Tibial nerve (tissue), 4 donors: ENCODE measurements at regions not wholly inside any gene's neighbourhood (a gene's known extent, or its start where the extent isn't known, plus 50 kb on each side); places are given as distances from the start of the nearest gene placed in this dataset.
A peak's percentile ranks its signal among the peaks of the same experiment; 100 is the strongest.
"Not testable (repeated sequence)": the region's sequence is repeated elsewhere in the genome, so short reads cannot be mapped to it uniquely, and the experiment has no call there.

Experiments
- DNase-seq, 2 donors: peaks; one replicate each; pipeline ENCODE4 v3.0.0-alpha.2; 2019; ENCODE audit warnings: low spot score in 2 of 2
- H3K27ac ChIP-seq, 4 donors: fragments of 200-600 bp; sonication (generic) in 3 of 4; one replicate each; pipeline ENCODE4 v1.5.1; 2017 to 2019; ENCODE audit warnings: mild to moderate bottlenecking in 1 of 4
- H3K27me3 ChIP-seq, 2 donors: fragments of 200-600 bp; sonication (generic) in 1 of 2; one replicate each; pipeline versions ENCODE4 v1.5.1 to v1.6.0; 2017 to 2019
- H3K36me3 ChIP-seq, 3 donors: fragments of 200-600 bp; sonication (generic); one replicate each; pipeline ENCODE4 v1.5.1; 2018 to 2019
- H3K4me1 ChIP-seq, 4 donors: fragments of 200-600 bp; sonication (generic) in 3 of 4; one replicate each; pipeline ENCODE4 v1.5.1; 2017 to 2019
- H3K4me3 ChIP-seq, 4 donors: fragments of 200-600 bp; sonication (generic) in 3 of 4; one replicate each; pipeline ENCODE4 v1.5.1; 2017 to 2019; ENCODE audit warnings: mild to moderate bottlenecking in 1 of 4, moderate library complexity in 1 of 4
- H3K9me3 ChIP-seq, 4 donors: fragments of 200-600 bp; sonication (generic) in 3 of 4; one replicate each; pipeline ENCODE4 v1.5.1; 2017 to 2019
- EP300 ChIP-seq, 2 donors: sonication (generic); formaldehyde crosslinking; IDR thresholded peaks; one replicate each; pipeline ENCODE4 v1.6.1; 2017; ENCODE audit warnings: antibody characterized with exemption in 2 of 2, mild to moderate bottlenecking in 1 of 2
- POLR2A ChIP-seq, 2 donors: fragments of 450-650 bp; IDR thresholded peaks; one replicate each; pipeline ENCODE4 v1.6.1; 2017; ENCODE audit warnings: antibody characterized with exemption in 2 of 2, mild to moderate bottlenecking in 2 of 2, moderate library complexity in 2 of 2
- WGBS, 2 donors: methylation state at CpG; one replicate each; pipeline ENCODE4 v1.1.5; 2018; 5-methylcytosine and 5-hydroxymethylcytosine counted together
- TF ChIP-seq, protein P1 (sequence below), 5 experiments: fragments of 200-600 bp in 3 of 5; fragments of 450-650 bp in 2 of 5; sonication (generic) in 3 of 5; IDR thresholded peaks; one replicate each; pipeline ENCODE4 v1.5.1; 2016 to 2019; ENCODE audit warnings: antibody characterized with exemption in 5 of 5, mild to moderate bottlenecking in 3 of 5, moderate library complexity in 2 of 5

DNA sequence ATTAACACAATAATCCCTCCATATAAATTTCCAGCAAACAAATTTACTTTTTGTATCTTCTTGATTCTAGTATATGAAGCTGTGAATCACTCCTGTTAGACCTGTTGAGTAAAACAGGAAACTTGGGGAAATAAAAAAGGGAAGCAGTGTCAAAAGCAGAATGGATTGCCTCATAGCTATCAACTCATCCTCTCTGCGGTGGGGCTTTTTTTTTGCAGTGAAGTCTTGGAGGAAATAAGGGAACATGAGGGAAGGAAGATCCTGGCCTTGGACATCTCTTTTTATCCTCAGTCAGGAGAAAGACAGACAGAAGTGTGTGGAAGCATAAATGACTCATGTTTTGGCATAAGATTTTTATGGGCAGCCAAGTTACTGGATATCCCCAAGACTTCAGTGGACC, 332.5 kb downstream of the TFAP2A start:
- H3K27me3 ChIP-seq: no peaks in the 10 kb centered on the region
- H3K4me3 ChIP-seq: no peak overlapping the region
- no peaks in the 10 kb centered on the region for H3K9me3 ChIP-seq
- H3K36me3 ChIP-seq: no peaks in the 10 kb centered on the region
- no peak overlapping the region for H3K27ac ChIP-seq
- no peaks in the 10 kb centered on the region for H3K4me1 ChIP-seq
- TF ChIP-seq, protein P1, sequence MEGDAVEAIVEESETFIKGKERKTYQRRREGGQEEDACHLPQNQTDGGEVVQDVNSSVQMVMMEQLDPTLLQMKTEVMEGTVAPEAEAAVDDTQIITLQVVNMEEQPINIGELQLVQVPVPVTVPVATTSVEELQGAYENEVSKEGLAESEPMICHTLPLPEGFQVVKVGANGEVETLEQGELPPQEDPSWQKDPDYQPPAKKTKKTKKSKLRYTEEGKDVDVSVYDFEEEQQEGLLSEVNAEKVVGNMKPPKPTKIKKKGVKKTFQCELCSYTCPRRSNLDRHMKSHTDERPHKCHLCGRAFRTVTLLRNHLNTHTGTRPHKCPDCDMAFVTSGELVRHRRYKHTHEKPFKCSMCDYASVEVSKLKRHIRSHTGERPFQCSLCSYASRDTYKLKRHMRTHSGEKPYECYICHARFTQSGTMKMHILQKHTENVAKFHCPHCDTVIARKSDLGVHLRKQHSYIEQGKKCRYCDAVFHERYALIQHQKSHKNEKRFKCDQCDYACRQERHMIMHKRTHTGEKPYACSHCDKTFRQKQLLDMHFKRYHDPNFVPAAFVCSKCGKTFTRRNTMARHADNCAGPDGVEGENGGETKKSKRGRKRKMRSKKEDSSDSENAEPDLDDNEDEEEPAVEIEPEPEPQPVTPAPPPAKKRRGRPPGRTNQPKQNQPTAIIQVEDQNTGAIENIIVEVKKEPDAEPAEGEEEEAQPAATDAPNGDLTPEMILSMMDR (IDR thresholded peaks at IDR 0.05): no peak
- TF ChIP-seq POLR2A (IDR thresholded peaks at IDR 0.05): no peak
- peak in 1 of 2 donors; percentile 47 for TF ChIP-seq EP300 (IDR thresholded peaks at IDR 0.05)
- DNase-seq: no peak
- 33 to 59% methylated on average over 1 of the region's 1 CpG for WGBS, 2 donors

DNA sequence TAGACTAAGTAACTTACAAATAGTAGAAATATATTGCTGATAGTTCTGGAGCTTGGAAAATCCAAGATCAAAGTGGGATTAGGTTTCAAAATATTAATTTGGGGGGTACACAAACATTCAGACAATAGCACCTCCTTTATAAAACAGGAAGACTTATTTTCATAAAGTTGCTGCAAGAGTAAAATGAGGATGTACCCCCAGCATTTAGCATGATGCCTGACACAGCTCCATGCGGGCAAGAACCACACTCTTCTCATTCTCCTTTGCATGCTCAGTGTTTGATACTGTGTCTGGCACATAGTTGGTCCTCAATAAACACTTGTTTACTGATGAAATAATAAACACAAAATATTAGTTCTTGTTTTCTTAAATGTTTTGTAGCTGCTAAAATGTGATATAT, 332.9 kb downstream of the TFAP2A start:
- TF ChIP-seq, protein P1 (IDR thresholded peaks at IDR 0.05): no peak
- TF ChIP-seq EP300 (IDR thresholded peaks at IDR 0.05) (no peak), POLR2A (IDR thresholded peaks at IDR 0.05) (no peak)
- WGBS, 2 donors: 71 to 84% methylated on average over 1 of the region's 1 CpG
- no peak overlapping the region for H3K4me3 ChIP-seq
- no peaks in the 10 kb centered on the region for H3K36me3 ChIP-seq
- no peak for DNase-seq
- no peaks in the 10 kb centered on the region for H3K4me1 ChIP-seq
- H3K27ac ChIP-seq: no peak overlapping the region
- H3K27me3 ChIP-seq: no peaks in the 10 kb centered on the region
- no peaks in the 10 kb centered on the region for H3K9me3 ChIP-seq

DNA sequence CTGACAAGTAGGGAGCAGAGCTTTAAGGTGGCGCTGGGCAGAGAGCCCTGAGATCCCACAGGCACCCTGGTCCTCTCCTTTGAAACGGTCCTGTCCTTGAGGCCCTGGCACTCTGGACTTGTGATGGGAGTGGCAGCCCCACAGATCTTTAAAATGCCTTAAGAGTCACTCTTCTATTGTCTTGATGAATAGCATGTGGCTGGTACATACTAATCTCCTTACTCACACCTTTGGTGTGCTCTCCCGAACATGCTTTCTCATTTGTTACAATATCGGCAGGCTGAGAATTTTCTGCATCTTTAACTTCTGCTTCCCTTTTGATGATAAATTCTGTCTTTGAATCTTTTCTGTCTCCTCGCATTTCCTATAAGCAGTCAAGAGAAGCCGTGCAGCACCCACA, 333.8 kb downstream of the TFAP2A start:
- DNase-seq: no peak
- TF ChIP-seq, protein P1 (IDR thresholded peaks at IDR 0.05): no peak
- TF ChIP-seq POLR2A (IDR thresholded peaks at IDR 0.05) (no peak), EP300 (IDR thresholded peaks at IDR 0.05) (no peak)
- H3K9me3 ChIP-seq: no peaks in the 10 kb centered on the region
- no peak overlapping the region for H3K27ac ChIP-seq
- H3K4me3 ChIP-seq: no peak overlapping the region
- 88% methylated on average over 6 of the region's 6 CpGs for WGBS, 2 donors
- H3K4me1 ChIP-seq: no peaks in the 10 kb centered on the region
- no peaks in the 10 kb centered on the region for H3K36me3 ChIP-seq
- no peaks in the 10 kb centered on the region for H3K27me3 ChIP-seq

DNA sequence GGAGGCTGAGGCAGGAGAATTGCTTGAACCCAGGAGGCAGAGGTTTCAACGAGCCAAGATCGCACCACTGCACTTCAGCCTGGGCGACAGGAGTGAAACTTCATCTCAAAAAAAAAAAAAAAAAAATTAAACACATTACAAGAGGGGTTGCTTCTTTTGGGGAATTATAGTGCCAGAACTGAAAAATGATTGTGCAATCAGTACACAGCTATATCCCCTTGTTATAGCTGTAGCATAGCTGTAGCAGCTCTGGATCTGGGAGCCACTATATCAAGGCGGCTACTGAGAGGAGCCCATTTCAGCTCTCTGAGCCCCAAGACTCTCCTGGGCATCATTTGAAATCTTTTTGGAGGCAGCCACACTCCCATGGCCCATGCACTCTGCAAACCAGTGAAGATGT, 334.3 kb downstream of the TFAP2A start:
- Histone ChIP-seq H3K27ac (no peak overlapping the region), H3K4me1 (no peaks in the 10 kb centered on the region), H3K9me3 (no peaks in the 10 kb centered on the region), H3K36me3 (no peaks in the 10 kb centered on the region), H3K27me3 (no peaks in the 10 kb centered on the region), H3K4me3 (no peak overlapping the region)
- WGBS, 2 donors: 93% methylated on average over 4 of the region's 4 CpGs
- TF ChIP-seq EP300 (IDR thresholded peaks at IDR 0.05): no peak
- TF ChIP-seq POLR2A (IDR thresholded peaks at IDR 0.05): no peak
- TF ChIP-seq, protein P1 (IDR thresholded peaks at IDR 0.05): no peak
- DNase-seq: no peak

DNA sequence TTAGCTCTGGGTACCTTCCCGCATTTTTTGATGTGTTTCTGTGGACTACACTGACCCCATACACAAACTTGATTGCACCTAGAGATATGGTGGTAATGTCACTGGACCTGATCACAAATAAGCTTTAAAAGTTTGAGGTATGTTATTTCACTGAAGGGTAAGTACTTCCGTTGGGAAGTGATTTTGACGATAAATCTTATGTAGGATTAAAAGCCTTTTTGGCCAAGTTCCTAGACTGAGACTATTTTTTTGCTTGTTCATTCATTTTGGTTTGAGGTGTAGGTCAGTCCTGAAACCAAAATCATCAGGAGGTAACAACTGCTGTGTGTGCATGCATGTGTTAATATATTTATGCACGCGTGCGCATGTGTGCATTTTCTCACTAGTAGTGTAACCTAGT, 336.3 kb downstream of the TFAP2A start:
- Histone ChIP-seq H3K27ac (no peak overlapping the region), H3K4me1 (no peaks in the 10 kb centered on the region), H3K27me3 (no peaks in the 10 kb centered on the region), H3K9me3 (peaks cover 0 to 2% (median 0%) of the 10 kb centered on the region in 4 donors), H3K36me3 (no peaks in the 10 kb centered on the region), H3K4me3 (no peak overlapping the region)
- WGBS, 2 donors: 91 to 93% methylated on average over 6 of the region's 6 CpGs
- DNase-seq: no peak
- TF ChIP-seq, protein P1 (IDR thresholded peaks at IDR 0.05): no peak
- no peak for TF ChIP-seq EP300 (IDR thresholded peaks at IDR 0.05)
- TF ChIP-seq POLR2A (IDR thresholded peaks at IDR 0.05): no peak

DNA sequence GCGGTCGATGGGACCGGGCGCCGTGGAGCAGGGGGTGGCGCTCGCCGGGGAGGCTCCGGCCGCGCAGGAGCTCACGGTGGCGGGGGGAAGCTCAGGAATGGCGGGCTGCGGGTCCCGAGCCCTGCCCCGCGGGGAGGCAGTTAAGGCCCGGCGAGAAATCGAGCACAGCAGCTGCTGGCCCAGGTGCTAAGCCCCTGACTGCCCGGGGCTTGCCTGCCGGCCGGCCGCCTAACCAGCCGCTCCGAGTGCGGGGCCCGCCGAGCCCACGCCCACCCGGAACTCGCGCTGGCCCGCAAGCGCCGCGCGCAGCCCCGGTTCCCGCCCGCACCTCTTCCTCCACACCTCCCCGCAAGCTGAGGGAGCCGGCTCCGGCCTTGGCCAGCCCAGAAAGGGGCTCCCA, 340.1 kb downstream of the TFAP2A start:
- not testable (repeated sequence) for DNase-seq, H3K36me3 ChIP-seq, H3K4me1 ChIP-seq, H3K27ac ChIP-seq, H3K4me3 ChIP-seq, H3K27me3 ChIP-seq, H3K9me3 ChIP-seq
- 96 to 98% methylated on average over 43 to 45 of the region's 45 CpGs for WGBS, 2 donors
